ENCODE measurements at regions not wholly inside any gene's neighbourhood (a gene's known extent, or its start where the extent isn't known, plus 50 kb on each side); places are given as distances from the start of the nearest gene placed in this dataset.

DNA sequence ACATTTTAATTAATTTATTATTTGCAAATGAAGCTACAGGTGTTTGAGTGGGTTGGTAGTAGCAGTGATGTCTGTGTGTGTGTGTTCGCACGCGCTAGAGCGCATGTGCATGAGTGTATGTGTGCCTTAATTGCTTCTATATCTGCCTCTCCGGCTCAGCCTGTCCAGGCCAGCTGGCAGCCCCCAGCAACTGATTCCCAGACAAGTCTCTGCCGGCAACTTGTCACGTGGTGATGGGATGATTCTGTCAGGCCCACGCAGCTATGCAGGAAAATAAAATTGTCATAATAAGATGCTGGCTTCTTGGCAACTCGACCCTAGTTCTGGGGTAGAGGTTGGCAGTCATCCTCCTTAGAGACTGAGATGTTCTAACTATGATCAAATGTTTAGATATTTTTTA, 712.8 kb upstream of the SOX9 start:
- H3K4me1 Mint-ChIP-seq: peaks cover under 1% of the 10 kb centered on the region
- H3K36me3 Mint-ChIP-seq: no peaks in the 10 kb centered on the region
- no peak overlapping the region for H3K4me3 Mint-ChIP-seq
- H3K9me3 Mint-ChIP-seq: no peaks in the 10 kb centered on the region
- POLR2A ChIA-PET: no interaction called here
- H3K27ac Mint-ChIP-seq: no peak overlapping the region
- no peak for DNase-seq (ENCODE audit: low spot score)
- CTCF ChIA-PET: no interaction called here
- TF ChIP-seq ATF6 (CRISPR knock-in tag; IDR thresholded peaks at IDR 0.05): no peak
- no peak for TF ChIP-seq NR2C2 (CRISPR knock-in tag; IDR thresholded peaks at IDR 0.05)
- TF ChIP-seq, protein P1, sequence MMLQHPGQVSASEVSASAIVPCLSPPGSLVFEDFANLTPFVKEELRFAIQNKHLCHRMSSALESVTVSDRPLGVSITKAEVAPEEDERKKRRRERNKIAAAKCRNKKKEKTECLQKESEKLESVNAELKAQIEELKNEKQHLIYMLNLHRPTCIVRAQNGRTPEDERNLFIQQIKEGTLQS (CRISPR knock-in tag; conservative IDR thresholded peaks at IDR 0.05): no peak
- TF ChIP-seq JAZF1 (CRISPR knock-in tag; IDR thresholded peaks at IDR 0.05): no peak
- no peak for TF ChIP-seq CREM (CRISPR knock-in tag; IDR thresholded peaks at IDR 0.05)
- TF ChIP-seq SOX15 (CRISPR knock-in tag; IDR thresholded peaks at IDR 0.05): no peak
- no peak for ATAC-seq
- H3K27me3 Mint-ChIP-seq (ENCODE audit: low read depth): no peaks in the 10 kb centered on the region

DNA sequence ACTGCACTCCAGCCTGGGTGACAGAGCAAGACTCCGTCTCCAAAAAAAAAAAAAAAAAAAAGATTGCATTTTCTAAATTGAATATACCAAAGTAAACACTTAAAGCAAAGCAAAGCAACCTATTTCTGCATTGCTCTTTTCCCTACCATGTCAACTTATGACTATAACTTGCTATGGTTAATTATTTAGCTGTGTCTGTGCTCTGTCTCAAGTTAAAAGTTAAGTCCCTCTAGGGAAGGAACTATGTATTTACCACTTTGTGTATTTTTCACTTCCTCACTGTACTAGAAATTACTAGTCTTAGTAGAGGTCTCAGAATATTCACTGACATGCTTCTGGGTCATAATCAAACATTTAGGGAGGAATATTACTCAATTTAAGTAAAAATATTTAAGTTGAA, 711.7 kb upstream of the SOX9 start:
- CTCF ChIA-PET: interaction anchor here (0.6 kb wide), 1 partner anchor 325 kb away, joined by 3 read pairs; no protein-coding TSS in a partner anchor
- H3K36me3 Mint-ChIP-seq: no peaks in the 10 kb centered on the region
- no peaks in the 10 kb centered on the region for H3K27me3 Mint-ChIP-seq (ENCODE audit: low read depth)
- POLR2A ChIA-PET: no interaction called here
- no peaks in the 10 kb centered on the region for H3K9me3 Mint-ChIP-seq
- TF ChIP-seq SOX15 (CRISPR knock-in tag; IDR thresholded peaks at IDR 0.05) (no peak), SP1 (CRISPR knock-in tag; conservative IDR thresholded peaks at IDR 0.05) (no peak), MXD4 (CRISPR knock-in tag; IDR thresholded peaks at IDR 0.05; ENCODE audit: borderline replicate concordance) (no peak), CREM (CRISPR knock-in tag; IDR thresholded peaks at IDR 0.05) (no peak), JAZF1 (CRISPR knock-in tag; IDR thresholded peaks at IDR 0.05) (no peak), CBFB (CRISPR knock-in tag; IDR thresholded peaks at IDR 0.05; ENCODE audit: low read depth) (no peak), ZNF416 (CRISPR knock-in tag; IDR thresholded peaks at IDR 0.05) (no peak), SMAD3 (CRISPR knock-in tag; IDR thresholded peaks at IDR 0.05; ENCODE audit: borderline replicate concordance) (no peak), ZNF423 (CRISPR knock-in tag; IDR thresholded peaks at IDR 0.05) (no peak), GTF2I (CRISPR knock-in tag; conservative IDR thresholded peaks at IDR 0.05) (no peak), NFYB (CRISPR knock-in tag; conservative IDR thresholded peaks at IDR 0.05; ENCODE audit: low read depth) (no peak), ZNF281 (CRISPR knock-in tag; IDR thresholded peaks at IDR 0.05) (no peak), MYBL2 (CRISPR knock-in tag; IDR thresholded peaks at IDR 0.05) (no peak), RELA (CRISPR knock-in tag; IDR thresholded peaks at IDR 0.05; ENCODE audit: borderline replicate concordance) (no peak)
- TF ChIP-seq, protein P2, sequence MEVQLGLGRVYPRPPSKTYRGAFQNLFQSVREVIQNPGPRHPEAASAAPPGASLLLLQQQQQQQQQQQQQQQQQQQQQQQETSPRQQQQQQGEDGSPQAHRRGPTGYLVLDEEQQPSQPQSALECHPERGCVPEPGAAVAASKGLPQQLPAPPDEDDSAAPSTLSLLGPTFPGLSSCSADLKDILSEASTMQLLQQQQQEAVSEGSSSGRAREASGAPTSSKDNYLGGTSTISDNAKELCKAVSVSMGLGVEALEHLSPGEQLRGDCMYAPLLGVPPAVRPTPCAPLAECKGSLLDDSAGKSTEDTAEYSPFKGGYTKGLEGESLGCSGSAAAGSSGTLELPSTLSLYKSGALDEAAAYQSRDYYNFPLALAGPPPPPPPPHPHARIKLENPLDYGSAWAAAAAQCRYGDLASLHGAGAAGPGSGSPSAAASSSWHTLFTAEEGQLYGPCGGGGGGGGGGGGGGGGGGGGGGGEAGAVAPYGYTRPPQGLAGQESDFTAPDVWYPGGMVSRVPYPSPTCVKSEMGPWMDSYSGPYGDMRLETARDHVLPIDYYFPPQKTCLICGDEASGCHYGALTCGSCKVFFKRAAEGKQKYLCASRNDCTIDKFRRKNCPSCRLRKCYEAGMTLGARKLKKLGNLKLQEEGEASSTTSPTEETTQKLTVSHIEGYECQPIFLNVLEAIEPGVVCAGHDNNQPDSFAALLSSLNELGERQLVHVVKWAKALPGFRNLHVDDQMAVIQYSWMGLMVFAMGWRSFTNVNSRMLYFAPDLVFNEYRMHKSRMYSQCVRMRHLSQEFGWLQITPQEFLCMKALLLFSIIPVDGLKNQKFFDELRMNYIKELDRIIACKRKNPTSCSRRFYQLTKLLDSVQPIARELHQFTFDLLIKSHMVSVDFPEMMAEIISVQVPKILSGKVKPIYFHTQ (CRISPR knock-in tag; IDR thresholded peaks at IDR 0.05): no peak
- TF ChIP-seq, protein P3, sequence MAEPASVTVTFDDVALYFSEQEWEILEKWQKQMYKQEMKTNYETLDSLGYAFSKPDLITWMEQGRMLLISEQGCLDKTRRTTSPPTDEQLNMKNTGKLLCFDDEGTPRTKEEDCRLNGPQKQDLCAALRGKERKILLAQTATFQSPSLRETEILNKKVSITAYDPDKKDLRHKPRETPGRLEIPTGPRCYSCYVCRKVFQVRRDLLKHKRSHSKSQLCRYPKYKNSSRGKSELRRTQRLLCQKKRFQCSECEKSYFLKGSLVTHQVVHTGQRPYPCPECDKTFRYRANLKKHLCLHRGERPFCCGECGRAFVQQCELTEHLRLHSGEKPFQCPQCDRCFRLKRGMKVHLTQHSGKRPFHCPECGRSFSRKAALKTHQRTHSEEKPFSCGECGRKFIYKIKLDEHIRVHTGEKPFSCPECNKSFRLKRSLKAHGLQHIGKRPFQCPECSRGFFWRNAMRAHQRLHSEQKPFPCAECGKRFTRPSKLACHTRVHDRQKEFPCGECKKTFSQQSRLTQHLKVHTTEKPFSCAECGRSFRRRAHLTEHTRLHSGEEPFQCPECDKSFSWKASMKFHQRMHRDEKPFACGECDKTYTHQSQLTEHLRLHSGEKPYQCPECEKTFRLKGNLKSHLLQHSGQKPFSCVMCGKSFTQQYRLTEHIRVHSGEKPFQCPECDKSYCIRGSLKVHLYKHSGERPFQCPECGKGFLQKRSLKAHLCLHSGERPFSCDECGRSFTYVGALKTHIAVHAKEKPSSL (CRISPR knock-in tag; conservative IDR thresholded peaks at IDR 0.05): no peak
- peaks cover under 1% of the 10 kb centered on the region for H3K4me1 Mint-ChIP-seq
- H3K4me3 Mint-ChIP-seq: no peak overlapping the region
- DNase-seq (ENCODE audit: low spot score): no peak
- no peak for ATAC-seq
- H3K27ac Mint-ChIP-seq: no peak overlapping the region
